LNCaP clone FGC (cell line): ENCODE measurements at regions not wholly inside any gene's neighbourhood (a gene's known extent, or its start where the extent isn't known, plus 50 kb on each side); places are given as distances from the start of the nearest gene placed in this dataset.

Experiments used
- DNase-seq: peaks from one replicate; pipeline ENCODE4 v3.0.0-alpha.2; 2011; ENCODE audit warnings: low read depth
- H3K4me3 ChIP-seq: 2 replicates; pipeline ENCODE4 v1.5.1; 2011; ENCODE audit warnings: mild to moderate bottlenecking, low read depth, low read length, control low read depth
- TF ChIP-seq, protein P1 (sequence below): IDR thresholded peaks from 2 replicates; pipeline ENCODE4 v1.5.1; 2012; ENCODE audit warnings: mild to moderate bottlenecking; ENCODE audit not compliant: control insufficient read depth, insufficient read depth; ENCODE audit errors: extremely low read depth

DNA sequence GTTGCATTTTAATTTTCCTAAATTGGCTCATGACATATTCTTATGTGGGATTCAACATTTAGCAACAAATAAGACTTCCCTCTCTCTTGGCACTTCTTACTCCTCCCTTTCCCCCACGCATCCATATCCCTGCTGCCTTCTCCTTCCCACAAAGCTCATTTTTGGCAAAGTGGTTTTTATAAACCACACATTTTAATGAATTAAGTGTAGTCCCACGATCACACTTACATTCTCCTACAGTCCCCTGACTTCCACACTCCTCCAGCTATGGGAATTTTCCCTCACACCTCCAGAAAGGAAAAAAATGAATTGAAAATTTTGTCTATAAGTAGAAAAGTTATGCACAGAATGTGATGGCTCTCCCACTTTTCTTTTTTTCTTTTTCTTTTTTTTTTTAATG, 345.0 kb downstream of the CD83 start:
- no peak for DNase-seq
- TF ChIP-seq, protein P1, sequence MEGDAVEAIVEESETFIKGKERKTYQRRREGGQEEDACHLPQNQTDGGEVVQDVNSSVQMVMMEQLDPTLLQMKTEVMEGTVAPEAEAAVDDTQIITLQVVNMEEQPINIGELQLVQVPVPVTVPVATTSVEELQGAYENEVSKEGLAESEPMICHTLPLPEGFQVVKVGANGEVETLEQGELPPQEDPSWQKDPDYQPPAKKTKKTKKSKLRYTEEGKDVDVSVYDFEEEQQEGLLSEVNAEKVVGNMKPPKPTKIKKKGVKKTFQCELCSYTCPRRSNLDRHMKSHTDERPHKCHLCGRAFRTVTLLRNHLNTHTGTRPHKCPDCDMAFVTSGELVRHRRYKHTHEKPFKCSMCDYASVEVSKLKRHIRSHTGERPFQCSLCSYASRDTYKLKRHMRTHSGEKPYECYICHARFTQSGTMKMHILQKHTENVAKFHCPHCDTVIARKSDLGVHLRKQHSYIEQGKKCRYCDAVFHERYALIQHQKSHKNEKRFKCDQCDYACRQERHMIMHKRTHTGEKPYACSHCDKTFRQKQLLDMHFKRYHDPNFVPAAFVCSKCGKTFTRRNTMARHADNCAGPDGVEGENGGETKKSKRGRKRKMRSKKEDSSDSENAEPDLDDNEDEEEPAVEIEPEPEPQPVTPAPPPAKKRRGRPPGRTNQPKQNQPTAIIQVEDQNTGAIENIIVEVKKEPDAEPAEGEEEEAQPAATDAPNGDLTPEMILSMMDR = no peak
- H3K4me3 ChIP-seq = no peak overlapping the region

DNA sequence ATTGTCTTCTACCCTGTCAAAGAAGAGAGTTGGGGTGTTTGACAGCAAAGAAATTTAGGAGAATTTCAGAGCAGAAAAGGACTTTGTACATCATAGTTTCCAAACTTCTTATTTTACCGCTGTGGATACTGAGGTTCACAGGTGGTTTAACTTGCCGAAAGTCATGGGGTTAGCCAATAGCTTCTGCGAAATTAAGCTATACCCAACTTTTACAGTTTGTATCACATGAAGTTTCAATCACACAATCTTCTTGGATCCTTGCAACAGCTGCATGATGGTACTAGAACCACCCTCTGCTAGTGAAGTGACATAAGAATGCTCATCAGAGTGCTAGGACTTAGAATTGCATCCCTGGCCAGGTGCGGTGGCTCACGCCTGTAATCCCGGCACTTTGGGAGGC, 345.5 kb downstream of the CD83 start:
- no peak overlapping the region for H3K4me3 ChIP-seq
- DNase-seq = no peak
- TF ChIP-seq, protein P1 = no peak

DNA sequence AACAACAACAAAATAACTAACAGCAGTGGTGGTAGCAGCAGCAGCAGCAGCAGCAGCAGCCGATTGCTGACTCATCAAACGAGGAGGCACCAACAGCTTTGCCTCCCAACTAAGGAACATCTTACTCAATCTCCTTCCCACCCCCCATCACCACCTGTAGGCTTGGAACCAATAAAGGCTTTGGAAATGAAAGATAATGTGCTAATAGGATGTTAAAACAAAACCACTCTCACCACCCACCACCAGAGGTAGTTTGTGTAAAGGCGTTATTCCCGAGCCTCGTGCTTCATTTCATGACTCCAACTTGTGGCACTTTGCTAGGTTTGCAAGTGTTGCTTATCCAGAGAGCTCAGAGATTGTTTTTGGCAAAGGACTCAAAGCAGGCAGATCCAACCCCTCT, 346.5 kb downstream of the CD83 start:
- TF ChIP-seq, protein P1 = no peak
- DNase-seq = no peak
- H3K4me3 ChIP-seq = no peak overlapping the region

DNA sequence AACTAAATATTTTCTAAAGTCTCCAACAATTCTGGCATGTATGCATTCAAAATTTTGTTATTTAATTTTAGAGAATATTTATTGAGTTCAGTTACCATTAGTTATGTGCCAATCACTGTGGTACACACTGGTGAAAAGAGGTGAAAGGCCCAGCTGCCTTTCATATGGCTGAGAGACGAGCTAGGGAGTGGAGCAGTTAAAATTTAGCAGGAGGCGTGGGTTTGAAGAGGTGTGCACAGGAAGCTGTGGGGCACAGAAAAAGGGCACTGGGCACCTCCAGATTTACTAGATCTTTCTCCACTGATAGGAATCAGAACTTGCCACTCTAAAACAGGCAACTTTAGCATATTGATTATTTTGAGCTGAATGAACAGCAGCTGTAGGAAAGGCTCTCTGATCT, 347.1 kb downstream of the CD83 start:
- TF ChIP-seq, protein P1 = no peak
- DNase-seq = no peak
- no peak overlapping the region for H3K4me3 ChIP-seq

DNA sequence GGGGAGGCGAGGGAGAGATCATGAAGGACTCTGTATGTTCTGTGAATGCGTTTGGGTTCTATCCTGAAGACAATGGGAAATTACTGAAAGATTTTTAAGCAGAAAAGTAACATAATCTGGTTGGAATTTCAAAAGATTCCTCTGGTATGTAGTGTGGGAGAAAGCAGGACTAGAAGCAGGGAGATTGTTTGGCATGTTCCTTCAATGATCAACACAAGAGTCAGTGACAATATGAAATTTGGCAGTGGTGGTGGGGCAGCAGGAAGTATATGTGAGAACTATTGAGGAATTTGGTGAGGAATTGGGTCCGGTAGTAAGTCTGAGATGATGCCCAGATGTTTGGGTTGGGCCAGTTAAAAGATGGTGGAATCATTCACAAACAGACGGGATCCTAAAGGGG, 348.7 kb downstream of the CD83 start:
- TF ChIP-seq, protein P1 = no peak
- DNase-seq = no peak
- H3K4me3 ChIP-seq = no peak overlapping the region

DNA sequence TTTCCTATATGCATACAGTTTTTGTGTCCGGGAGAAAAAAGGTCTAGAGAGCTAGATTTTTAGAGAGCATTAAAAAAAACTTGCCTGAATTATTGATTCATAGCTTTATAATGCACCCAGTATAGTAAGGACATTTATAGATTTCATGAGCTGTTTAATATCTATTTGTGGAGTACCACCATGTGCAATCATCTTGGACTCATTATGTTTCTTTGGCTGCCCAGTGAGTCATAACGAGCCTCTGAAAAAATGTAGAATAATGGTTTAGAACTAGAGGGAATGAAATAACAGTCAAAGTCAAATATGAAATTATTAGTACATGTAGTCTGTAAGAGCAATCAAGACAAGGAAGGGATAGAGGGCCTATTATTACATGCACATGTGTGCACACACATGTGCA, 350.0 kb downstream of the CD83 start:
- no peak for DNase-seq
- TF ChIP-seq, protein P1 = no peak
- no peak overlapping the region for H3K4me3 ChIP-seq

DNA sequence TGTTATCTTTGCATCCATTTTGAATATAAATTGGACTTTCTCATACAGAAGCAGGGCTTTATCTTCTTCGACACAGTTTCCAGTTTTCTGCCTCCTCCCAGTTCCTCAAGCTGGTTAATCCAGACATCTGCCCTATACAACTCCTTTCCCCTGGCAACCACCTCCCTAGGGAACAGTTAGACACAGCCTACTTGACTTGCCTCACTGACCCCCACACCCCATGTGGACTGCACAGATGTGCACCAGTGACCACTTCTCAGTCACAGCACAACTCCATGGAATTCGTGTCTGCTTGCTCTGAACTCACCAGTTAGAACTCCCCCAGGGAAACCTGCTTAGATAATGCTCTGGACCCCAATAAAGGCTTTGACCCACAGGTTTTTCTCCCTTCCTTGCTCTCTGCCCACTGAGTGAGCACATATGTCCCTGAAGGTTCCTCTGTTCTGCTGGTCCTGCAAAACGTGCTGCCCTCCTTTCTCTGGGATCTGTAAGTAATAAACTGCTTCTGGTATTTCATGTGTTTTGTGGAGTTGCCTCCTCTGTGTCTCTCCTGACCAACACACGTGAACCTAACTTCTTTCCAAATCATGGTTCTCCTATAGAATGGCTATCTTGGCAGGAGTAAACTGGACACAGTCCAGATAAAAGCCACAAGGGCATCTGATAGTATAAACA, 351.2 kb downstream of the CD83 start:
- TF ChIP-seq, protein P1 = no peak
- DNase-seq = no peak
- no peak overlapping the region for H3K4me3 ChIP-seq
